ENCODE measurements at regions not wholly inside any gene's neighbourhood (a gene's known extent, or its start where the extent isn't known, plus 50 kb on each side); places are given as distances from the start of the nearest gene placed in this dataset.

DNA sequence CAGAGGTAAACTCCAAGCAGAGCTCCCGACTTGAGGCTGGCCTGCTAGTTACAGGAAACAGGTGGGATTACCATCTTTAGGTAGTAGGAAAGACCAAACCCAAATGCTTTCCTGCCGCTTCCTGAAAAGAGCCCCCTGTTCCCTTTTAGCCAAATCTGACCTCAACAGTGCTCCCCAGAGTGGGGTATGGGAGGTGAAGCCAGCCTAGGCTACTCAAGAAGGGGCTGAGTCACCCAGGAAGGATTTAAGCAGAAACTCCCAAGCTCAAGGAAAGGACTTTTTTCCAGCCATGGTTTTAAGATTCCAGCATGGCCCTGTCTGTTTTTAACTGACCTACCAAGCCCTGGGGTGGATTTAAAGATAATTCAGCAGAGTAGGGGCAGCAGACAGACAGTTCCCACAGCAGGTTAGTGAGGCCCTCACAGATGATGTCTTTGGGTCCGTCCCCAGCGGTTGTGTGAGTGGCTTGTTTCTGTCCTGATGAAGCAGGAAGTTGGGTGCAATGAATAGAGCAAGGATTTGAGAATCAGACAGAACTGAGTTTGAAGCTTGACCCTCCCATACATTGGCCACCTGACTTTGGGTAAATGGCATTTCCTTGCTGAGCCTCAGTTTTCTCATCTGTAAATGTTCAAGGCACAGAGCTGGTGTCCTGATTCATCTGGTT lies 76.9 kb upstream of the MAFB start:
- H3K27ac ChIP-seq (ENCODE audit: low read length): no peak overlapping the region
- TF ChIP-seq, protein P1, sequence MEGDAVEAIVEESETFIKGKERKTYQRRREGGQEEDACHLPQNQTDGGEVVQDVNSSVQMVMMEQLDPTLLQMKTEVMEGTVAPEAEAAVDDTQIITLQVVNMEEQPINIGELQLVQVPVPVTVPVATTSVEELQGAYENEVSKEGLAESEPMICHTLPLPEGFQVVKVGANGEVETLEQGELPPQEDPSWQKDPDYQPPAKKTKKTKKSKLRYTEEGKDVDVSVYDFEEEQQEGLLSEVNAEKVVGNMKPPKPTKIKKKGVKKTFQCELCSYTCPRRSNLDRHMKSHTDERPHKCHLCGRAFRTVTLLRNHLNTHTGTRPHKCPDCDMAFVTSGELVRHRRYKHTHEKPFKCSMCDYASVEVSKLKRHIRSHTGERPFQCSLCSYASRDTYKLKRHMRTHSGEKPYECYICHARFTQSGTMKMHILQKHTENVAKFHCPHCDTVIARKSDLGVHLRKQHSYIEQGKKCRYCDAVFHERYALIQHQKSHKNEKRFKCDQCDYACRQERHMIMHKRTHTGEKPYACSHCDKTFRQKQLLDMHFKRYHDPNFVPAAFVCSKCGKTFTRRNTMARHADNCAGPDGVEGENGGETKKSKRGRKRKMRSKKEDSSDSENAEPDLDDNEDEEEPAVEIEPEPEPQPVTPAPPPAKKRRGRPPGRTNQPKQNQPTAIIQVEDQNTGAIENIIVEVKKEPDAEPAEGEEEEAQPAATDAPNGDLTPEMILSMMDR (IDR thresholded peaks at IDR 0.05): no peak
- no peak for TF ChIP-seq TCF7L2 (IDR thresholded peaks at IDR 0.05; ENCODE audit: low read depth, low read length)
- TF ChIP-seq POLR2AphosphoS5 (IDR thresholded peaks at IDR 0.05; ENCODE audit: low read depth, low read length): no peak
- no peak for TF ChIP-seq SIN3A (IDR thresholded peaks at IDR 0.05; ENCODE audit: borderline replicate concordance, insufficient read depth, low read depth, low read length)
- TF ChIP-seq, protein P2, sequence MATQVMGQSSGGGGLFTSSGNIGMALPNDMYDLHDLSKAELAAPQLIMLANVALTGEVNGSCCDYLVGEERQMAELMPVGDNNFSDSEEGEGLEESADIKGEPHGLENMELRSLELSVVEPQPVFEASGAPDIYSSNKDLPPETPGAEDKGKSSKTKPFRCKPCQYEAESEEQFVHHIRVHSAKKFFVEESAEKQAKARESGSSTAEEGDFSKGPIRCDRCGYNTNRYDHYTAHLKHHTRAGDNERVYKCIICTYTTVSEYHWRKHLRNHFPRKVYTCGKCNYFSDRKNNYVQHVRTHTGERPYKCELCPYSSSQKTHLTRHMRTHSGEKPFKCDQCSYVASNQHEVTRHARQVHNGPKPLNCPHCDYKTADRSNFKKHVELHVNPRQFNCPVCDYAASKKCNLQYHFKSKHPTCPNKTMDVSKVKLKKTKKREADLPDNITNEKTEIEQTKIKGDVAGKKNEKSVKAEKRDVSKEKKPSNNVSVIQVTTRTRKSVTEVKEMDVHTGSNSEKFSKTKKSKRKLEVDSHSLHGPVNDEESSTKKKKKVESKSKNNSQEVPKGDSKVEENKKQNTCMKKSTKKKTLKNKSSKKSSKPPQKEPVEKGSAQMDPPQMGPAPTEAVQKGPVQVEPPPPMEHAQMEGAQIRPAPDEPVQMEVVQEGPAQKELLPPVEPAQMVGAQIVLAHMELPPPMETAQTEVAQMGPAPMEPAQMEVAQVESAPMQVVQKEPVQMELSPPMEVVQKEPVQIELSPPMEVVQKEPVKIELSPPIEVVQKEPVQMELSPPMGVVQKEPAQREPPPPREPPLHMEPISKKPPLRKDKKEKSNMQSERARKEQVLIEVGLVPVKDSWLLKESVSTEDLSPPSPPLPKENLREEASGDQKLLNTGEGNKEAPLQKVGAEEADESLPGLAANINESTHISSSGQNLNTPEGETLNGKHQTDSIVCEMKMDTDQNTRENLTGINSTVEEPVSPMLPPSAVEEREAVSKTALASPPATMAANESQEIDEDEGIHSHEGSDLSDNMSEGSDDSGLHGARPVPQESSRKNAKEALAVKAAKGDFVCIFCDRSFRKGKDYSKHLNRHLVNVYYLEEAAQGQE (IDR thresholded peaks at IDR 0.05; ENCODE audit: insufficient read depth in 1 of 2, low read depth in 2 of 2, low read length in 1 of 2): no peak
- POLR2A ChIA-PET: no interaction called here
- CTCF ChIA-PET: no interaction called here
- H3K9me3 ChIP-seq (ENCODE audit: control insufficient read depth, insufficient read depth, low read depth, low read length): no peaks in the 10 kb centered on the region
- no TSS peak for BruUV-seq (replicated peaks)
- DNase-seq (ENCODE audit: low read depth, low spot score) (no peak), ATAC-seq (no peak)
- H3K4me1 ChIP-seq (ENCODE audit: control insufficient read depth, insufficient read depth, low read length): no peaks in the 10 kb centered on the region
- intact Hi-C loops (cut with micrococcal nuclease; ENCODE audit: unreplicated experiment) (no loop called here), in situ Hi-C loops (cut with HindIII; ENCODE audit: low pct_unique_long_range_greater_than_20kb, low sequenced_read_pairs) (no loop called here)
- no peaks in the 10 kb centered on the region for H3K36me3 ChIP-seq (ENCODE audit: control insufficient read depth, insufficient read depth, low read length)
- H3K4me3 ChIP-seq (ENCODE audit: low read depth in 2 of 2, low read length in 2 of 2): no peak overlapping the region
- no peaks in the 10 kb centered on the region; the same call in 1 of the 2 replicates for H3K27me3 ChIP-seq (ENCODE audit: control insufficient read depth, insufficient read depth, low read length)

DNA sequence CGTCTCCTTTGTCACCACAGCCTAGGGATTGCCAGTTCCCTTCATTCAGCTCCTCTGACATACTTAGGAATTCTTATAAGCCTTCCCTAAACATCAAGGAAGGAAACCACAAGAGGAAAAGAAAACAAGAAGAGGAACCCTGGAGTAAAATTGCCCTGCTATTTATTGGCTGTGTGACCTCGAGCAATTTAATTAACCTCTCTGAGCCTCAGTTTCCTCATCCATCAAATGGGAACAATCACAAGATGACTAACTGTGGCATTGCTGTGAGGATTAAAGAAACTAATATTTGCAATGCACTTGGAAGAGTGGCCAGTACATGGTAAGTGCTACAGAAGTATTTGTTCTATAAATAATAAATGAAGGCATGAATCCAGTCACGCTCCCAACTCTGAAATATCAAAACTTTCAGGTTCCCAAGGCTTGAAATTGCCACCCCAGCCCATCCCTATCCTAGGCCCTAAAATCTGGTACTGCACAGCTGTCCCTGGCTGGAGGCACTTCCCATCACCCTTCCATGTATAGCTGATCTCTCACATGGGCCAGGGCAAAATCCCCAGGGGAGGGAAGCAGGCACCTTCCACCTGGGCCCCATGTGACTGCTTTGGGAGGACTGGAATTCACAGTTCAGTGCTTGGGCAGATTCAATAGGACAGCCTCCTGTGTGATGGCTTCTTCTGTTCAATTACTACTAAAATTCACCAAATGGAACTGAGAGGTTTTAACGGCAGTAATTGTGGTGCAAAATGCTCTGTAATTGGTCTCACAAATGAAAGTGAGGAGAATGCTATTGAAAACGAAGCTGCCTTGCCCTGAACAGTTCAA lies 78.0 kb upstream of the MAFB start:
- in situ Hi-C loops (cut with HindIII; ENCODE audit: low pct_unique_long_range_greater_than_20kb, low sequenced_read_pairs): no loop called here
- ChIA-PET CTCF (no interaction called here), POLR2A (no interaction called here)
- H3K27ac ChIP-seq (ENCODE audit: low read length): no peak overlapping the region
- H3K9me3 ChIP-seq (ENCODE audit: control insufficient read depth, insufficient read depth, low read depth, low read length): no peaks in the 10 kb centered on the region
- no peak overlapping the region for H3K4me3 ChIP-seq (ENCODE audit: low read depth in 2 of 2, low read length in 2 of 2)
- DNase-seq (ENCODE audit: low read depth, low spot score) (no peak), ATAC-seq (no peak)
- no TSS peak for BruUV-seq (replicated peaks)
- intact Hi-C loops (cut with micrococcal nuclease; ENCODE audit: unreplicated experiment): no loop called here
- no peaks in the 10 kb centered on the region; the same call in 1 of the 2 replicates for H3K27me3 ChIP-seq (ENCODE audit: control insufficient read depth, insufficient read depth, low read length)
- no peak for TF ChIP-seq TCF7L2 (IDR thresholded peaks at IDR 0.05; ENCODE audit: low read depth, low read length)
- TF ChIP-seq POLR2AphosphoS5 (IDR thresholded peaks at IDR 0.05; ENCODE audit: low read depth, low read length): no peak
- H3K4me1 ChIP-seq (ENCODE audit: control insufficient read depth, insufficient read depth, low read length): no peaks in the 10 kb centered on the region
- no peaks in the 10 kb centered on the region for H3K36me3 ChIP-seq (ENCODE audit: control insufficient read depth, insufficient read depth, low read length)

DNA sequence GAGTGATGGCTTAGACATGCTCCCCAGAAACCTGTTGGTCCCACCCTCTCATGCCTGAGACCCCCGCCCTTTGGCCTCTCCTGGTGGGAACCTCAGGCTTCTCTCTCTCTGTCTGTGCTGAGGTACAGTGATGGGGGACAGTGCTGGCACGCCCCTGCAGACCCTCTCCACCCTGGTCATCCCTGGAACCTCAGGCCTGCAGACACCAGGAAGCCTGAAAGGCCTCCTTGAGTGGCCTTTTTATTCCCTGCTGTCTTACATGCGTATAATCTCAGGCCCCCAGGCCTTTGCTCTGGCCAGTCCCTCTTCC lies 78.5 kb upstream of the MAFB start:
- ChIA-PET POLR2A (no interaction called here), CTCF (no interaction called here)
- H3K27me3 ChIP-seq (ENCODE audit: control insufficient read depth, insufficient read depth, low read length): no peaks in the 10 kb centered on the region; the same call in 1 of the 2 replicates
- H3K36me3 ChIP-seq (ENCODE audit: control insufficient read depth, insufficient read depth, low read length): no peaks in the 10 kb centered on the region
- ATAC-seq: no peak
- in situ Hi-C loops (cut with HindIII; ENCODE audit: low pct_unique_long_range_greater_than_20kb, low sequenced_read_pairs): no loop called here
- H3K4me3 ChIP-seq (ENCODE audit: low read depth in 2 of 2, low read length in 2 of 2): no peak overlapping the region
- H3K27ac ChIP-seq (ENCODE audit: low read length): no peak overlapping the region
- H3K9me3 ChIP-seq (ENCODE audit: control insufficient read depth, insufficient read depth, low read depth, low read length): no peaks in the 10 kb centered on the region
- TF ChIP-seq, protein P2 (IDR thresholded peaks at IDR 0.05; ENCODE audit: insufficient read depth in 1 of 2, low read depth in 2 of 2, low read length in 1 of 2): no peak
- TF ChIP-seq SIN3A (IDR thresholded peaks at IDR 0.05; ENCODE audit: borderline replicate concordance, insufficient read depth, low read depth, low read length) (no peak), TCF7L2 (IDR thresholded peaks at IDR 0.05; ENCODE audit: low read depth, low read length) (no peak), POLR2AphosphoS5 (IDR thresholded peaks at IDR 0.05; ENCODE audit: low read depth, low read length) (no peak)
- TF ChIP-seq, protein P1 (IDR thresholded peaks at IDR 0.05): no peak
- BruUV-seq (replicated peaks): no TSS peak
- H3K4me1 ChIP-seq (ENCODE audit: control insufficient read depth, insufficient read depth, low read length): no peaks in the 10 kb centered on the region
- intact Hi-C loops (cut with micrococcal nuclease; ENCODE audit: unreplicated experiment): no loop called here
- DNase-seq (ENCODE audit: low read depth, low spot score): no peak

All from Panc1 (cell line).